ENCODE measurements at regions not wholly inside any gene's neighbourhood (a gene's known extent, or its start where the extent isn't known, plus 50 kb on each side); places are given as distances from the start of the nearest gene placed in this dataset.

DNA sequence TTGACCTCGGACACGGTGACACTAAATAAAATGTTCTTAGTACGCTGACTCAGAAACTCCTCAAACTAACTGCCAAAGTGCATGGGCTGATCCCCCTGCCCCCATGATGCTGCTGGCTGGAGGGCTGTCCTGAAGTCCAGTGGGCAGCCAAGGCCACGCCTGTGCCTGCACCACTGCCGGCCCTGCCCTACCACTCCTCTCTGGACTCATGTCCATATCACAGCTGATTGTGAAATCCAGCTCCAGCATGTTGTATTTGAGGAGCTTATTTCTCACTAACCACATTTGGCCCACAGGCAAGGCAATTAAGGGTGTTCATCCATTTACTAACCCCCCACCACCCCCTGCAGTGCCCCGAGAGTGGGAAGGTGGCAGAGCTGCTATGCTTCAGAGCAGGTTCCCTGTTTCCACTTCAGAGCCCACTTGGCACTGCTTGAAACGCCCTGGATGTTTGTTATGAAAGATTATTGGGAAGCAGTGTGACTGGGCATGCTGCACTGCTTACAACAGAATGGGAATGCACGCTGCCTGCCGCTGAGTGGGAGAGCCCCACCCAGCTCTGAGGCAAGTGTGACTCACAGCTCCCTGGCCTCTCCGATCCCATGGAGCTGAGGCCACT is 114.0 kb downstream of the UQCRFS1 start:
- ATAC-seq, result no peak
- TF ChIP-seq FOXP1 (CRISPR knock-in tag; IDR thresholded peaks at IDR 0.05; ENCODE audit: borderline replicate concordance) (no peak), ZMAT4 (CRISPR knock-in tag; IDR thresholded peaks at IDR 0.05) (no peak), ZNF219 (CRISPR knock-in tag; IDR thresholded peaks at IDR 0.05; ENCODE audit: borderline replicate concordance) (no peak), GRHL2 (CRISPR knock-in tag; IDR thresholded peaks at IDR 0.05; ENCODE audit: insufficient replicate concordance, severe bottlenecking) (no peak), PREB (CRISPR knock-in tag; IDR thresholded peaks at IDR 0.05; ENCODE audit: borderline replicate concordance) (no peak), GABPB1 (CRISPR knock-in tag; IDR thresholded peaks at IDR 0.05) (no peak), NR3C1 (CRISPR knock-in tag; conservative IDR thresholded peaks at IDR 0.05; ENCODE audit: low read depth) (no peak), TEAD4 (CRISPR knock-in tag; IDR thresholded peaks at IDR 0.05) (no peak), ZNF423 (CRISPR knock-in tag; IDR thresholded peaks at IDR 0.05) (no peak), ZNF138 (CRISPR knock-in tag; conservative IDR thresholded peaks at IDR 0.05) (no peak), ATF6 (CRISPR knock-in tag; IDR thresholded peaks at IDR 0.05) (no peak), ZNF512 (CRISPR knock-in tag; IDR thresholded peaks at IDR 0.05; ENCODE audit: borderline replicate concordance) (no peak), AFF4 (CRISPR knock-in tag; IDR thresholded peaks at IDR 0.05; ENCODE audit: borderline replicate concordance) (no peak), ZNF396 (CRISPR knock-in tag; IDR thresholded peaks at IDR 0.05; ENCODE audit: borderline replicate concordance) (no peak), TP53 (CRISPR knock-in tag; IDR thresholded peaks at IDR 0.05) (no peak)
- TF ChIP-seq, protein P1, sequence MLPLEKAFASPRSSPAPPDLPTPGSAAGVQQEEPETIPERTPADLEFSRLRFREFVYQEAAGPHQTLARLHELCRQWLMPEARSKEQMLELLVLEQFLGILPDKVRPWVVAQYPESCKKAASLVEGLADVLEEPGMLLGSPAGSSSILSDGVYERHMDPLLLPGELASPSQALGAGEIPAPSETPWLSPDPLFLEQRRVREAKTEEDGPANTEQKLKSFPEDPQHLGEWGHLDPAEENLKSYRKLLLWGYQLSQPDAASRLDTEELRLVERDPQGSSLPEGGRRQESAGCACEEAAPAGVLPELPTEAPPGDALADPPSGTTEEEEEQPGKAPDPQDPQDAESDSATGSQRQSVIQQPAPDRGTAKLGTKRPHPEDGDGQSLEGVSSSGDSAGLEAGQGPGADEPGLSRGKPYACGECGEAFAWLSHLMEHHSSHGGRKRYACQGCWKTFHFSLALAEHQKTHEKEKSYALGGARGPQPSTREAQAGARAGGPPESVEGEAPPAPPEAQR (CRISPR knock-in tag; IDR thresholded peaks at IDR 0.05), result no peak
- CTCF ChIA-PET, result interaction anchor here (1.0 to 1.3 kb wide), 2 partner anchors 15 to 23 kb away, joined by 3 to 9 read pairs; no protein-coding TSS in a partner anchor
- Mint-ChIP-seq H3K4me3 (no peak overlapping the region), H3K9me3 (peaks cover 33% of the 10 kb centered on the region), H3K4me1 (peaks cover 7% of the 10 kb centered on the region), H3K27ac (no peak overlapping the region), H3K36me3 (peaks cover 3% of the 10 kb centered on the region; the same call in 1 of the 2 replicates), H3K27me3 (ENCODE audit: low read depth) (no peaks in the 10 kb centered on the region; the same call in 1 of the 2 replicates)
- POLR2A ChIA-PET, result no interaction called here
- DNase-seq (ENCODE audit: low spot score), result no peak

Measured in WTC11 (cell line).